KG1 (cell line): ENCODE measurements at regions not wholly inside any gene's neighbourhood (a gene's known extent, or its start where the extent isn't known, plus 50 kb on each side); places are given as distances from the start of the nearest gene placed in this dataset.

ENCODE experiments used
- DNase-seq: peaks from one replicate; lab custom pipeline; 2025; lab: John Stamatoyannopoulos, UW

- no peak for DNase-seq
These were observed 425.0 kb upstream of the ADAMTS9 start for GRCh38 chr3:65112751-65113300.

- no peak for DNase-seq
These were observed 422.9 kb upstream of the ADAMTS9 start for GRCh38 chr3:65110661-65111060.

DNA sequence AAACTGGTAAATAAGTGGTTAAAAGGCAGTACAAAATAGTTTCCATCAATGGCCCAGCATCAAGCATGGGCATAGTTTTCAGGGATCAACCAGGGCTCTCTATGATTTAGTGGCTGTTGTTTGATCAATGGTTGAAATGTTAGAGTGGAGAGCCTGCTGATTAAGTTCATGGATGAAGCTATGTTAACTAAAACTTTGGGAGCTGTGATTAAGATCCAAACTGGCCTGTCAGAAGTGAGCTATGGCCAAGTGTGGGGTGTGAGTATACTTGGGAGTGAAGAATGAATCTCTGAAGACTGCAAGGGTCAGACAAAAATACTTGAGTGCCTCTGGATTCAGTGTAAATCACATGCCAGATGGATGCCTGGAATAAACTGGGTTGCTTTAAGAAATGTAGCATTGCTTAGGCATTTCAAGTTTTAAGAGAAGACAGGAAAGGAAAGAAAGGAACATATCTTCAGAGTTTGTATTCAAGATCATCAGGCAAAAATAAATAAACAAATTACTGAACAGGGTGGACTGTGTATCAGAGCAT lies 422.2 kb upstream of the ADAMTS9 start:
- no peak for DNase-seq

GRCh38 chr3:65107174-65107573 lies 419.4 kb upstream of the ADAMTS9 start:
- no peak for DNase-seq

- no peak for DNase-seq
These were observed 413.6 kb upstream of the ADAMTS9 start for GRCh38 chr3:65101450-65101849.

DNA sequence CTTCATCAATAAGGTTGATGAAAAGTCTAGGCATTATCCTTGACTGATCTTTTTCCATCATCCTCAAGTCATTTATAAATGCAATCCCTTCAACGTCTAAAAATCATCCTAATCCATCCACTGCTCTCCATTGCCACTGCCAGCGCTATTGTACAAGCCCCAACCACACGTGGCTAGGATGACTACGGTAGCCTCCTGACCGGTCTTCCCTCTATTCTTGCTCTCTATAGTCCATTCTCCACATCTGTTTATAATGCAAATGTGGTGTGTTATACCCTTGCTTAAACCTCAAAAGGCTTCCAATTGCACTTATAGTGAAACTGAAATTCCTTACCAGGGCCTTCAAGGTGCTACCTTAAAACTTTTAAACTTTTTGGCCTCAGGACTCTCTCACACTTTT lies 410.6 kb upstream of the ADAMTS9 start:
- DNase-seq: no peak

DNA sequence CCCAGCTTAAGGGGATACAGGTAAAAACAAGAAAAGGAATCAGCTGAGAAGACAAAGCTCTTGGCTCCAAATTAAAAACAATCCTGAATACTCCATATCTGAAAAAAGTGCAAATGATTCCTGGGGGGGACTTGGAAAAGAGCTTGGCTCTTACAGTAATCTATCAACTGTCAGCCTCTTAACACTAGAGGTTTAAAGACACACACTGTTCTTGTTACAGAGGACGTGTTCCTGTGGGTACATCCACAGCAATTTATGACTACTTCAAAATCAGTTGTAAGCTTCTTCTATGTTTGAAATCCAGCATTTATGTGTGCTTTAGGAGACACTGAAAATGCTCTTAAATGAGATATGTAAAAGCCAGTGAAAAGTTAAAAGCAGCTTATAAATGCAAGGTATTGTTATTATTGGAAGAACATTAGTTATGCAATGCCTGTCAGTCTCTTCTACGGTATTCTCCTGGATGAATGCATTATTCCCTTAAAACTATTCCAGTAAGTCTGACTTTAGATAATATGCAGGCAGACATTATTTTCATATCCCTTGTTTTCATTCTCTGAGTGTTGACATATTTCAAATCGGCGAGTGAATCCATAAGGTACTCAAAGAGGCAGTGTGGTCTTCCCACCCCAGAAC lies 408.4 kb upstream of the ADAMTS9 start:
- DNase-seq: no peak

- DNase-seq: no peak
These were observed 406.9 kb upstream of the ADAMTS9 start for GRCh38 chr3:65094723-65095122.

DNA sequence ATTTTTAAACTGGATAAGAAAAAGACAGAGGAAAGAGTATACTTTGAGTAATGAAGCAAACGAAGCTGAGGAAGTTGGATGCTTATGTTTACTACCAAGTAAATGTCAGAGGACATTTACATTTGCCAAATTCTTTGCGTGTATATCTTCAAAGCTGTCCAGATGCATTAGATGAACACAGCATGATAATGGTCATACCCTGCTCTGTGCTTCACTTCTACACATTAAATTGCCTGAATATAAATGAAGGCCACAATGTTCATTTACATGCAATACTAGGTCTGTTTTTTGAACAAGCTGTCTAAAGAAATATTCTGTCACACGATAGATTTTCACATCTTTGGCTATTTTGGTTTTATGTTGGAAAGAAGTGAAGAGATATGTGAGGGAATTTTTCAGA lies 405.8 kb upstream of the ADAMTS9 start:
- DNase-seq: no peak

DNA sequence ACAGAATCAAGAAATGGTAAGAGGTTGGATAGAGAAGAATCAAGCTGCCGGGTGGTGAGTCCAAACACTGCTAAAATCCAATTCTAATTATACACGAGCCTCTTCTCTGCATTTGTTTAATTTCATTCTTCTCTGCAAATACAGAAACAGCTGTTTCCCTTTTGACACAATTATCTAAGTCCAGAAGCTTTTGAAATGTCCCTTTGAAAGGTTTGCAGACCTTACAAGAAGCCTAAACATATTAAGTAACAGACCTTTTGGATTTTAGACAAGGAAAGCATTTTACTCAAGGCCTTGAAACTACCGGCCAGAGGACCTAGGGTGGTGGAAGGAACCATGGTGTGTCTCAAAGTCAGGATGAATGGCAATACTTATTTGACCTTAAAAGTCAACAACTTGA lies 403.8 kb upstream of the ADAMTS9 start:
- DNase-seq: no peak

- no peak for DNase-seq
These were observed 395.4 kb upstream of the ADAMTS9 start for GRCh38 chr3:65083240-65083639.

- DNase-seq: no peak
These were observed 393.7 kb upstream of the ADAMTS9 start for GRCh38 chr3:65081536-65081935.

- DNase-seq: no peak
These were observed 392.6 kb upstream of the ADAMTS9 start for GRCh38 chr3:65080432-65080831.

- DNase-seq: no peak
These were observed 391.8 kb upstream of the ADAMTS9 start for GRCh38 chr3:65079560-65079959.

DNA sequence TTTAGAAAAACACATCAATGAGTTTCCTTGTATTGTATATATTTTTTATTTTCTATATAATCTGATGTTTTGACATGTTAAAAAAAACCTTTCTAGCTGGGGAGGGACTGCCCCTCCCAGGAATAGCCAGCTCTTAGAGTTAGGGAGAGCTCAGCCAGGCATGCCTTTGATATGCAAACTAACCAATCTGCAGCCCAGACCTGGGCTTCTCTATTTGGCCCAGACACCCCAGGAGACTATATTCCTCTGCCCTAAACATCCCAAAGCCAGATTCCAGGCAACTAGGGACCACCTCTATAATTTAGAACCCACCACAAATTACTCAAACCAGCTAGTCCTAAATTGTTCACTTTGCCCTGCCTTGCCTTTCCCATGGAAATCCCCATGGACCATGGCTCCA lies 390.9 kb upstream of the ADAMTS9 start:
- DNase-seq: no peak

GRCh38 chr3:65077124-65077523 lies 389.3 kb upstream of the ADAMTS9 start:
- DNase-seq: no peak

DNA sequence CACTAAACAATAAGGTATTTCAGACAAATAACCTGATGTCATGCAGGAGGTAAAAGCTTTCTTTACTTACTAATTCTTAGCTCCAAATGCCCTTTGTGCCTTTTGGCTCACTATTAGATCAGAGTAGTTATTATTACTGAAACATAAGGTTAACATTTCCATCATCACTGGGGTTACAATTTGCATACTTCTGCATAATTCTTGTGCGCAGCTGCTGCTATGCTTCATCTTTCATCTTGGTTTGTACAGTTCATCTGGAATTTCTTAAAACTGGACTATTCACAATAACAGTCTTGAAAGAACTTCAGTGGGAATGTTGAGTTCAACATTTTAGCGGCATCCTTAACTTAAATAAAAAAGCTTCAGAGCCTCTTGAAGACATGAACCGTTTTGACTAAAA lies 383.2 kb upstream of the ADAMTS9 start:
- DNase-seq: no peak

DNA sequence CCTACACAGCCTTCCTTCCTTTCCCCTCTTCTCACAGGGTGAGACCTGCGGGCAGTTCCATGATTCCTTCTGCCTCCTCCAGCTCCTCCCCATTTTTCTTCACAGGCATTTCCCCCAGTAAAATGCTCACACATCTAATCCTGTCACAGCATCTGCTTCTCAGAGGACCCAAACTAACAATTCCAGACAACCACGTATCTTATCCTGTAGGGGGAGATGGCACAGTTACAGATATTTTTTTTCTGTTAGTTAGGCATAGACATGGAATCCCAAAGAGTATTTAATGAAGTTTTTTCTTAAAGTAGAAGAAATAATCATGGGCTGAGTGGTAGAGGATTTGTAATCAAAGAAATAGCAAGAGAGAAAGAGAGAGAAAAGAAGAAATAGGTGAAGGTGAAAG lies 373.1 kb upstream of the ADAMTS9 start:
- DNase-seq: no peak

DNA sequence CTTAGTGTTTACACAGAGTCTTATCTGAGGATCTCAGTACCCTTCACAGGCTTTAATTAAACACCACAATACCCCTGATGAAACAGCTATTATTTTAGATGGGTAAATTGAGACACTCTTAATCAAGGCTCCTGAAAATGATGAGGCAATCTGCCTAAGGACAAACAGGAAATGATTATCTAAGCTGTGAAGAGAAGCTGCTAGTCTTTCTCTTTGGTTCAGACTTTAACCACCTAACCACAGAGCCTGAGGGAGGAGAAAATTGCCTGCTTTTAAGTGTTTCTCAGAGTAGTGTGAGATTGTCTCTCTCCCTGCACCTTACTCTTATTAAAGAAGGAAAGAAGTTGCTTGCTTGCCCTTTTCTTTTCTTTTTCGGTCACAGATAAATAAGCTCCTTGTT lies 364.3 kb upstream of the ADAMTS9 start:
- DNase-seq: no peak

- no peak for DNase-seq
These were observed 360.4 kb upstream of the ADAMTS9 start for GRCh38 chr3:65048151-65048550.

DNA sequence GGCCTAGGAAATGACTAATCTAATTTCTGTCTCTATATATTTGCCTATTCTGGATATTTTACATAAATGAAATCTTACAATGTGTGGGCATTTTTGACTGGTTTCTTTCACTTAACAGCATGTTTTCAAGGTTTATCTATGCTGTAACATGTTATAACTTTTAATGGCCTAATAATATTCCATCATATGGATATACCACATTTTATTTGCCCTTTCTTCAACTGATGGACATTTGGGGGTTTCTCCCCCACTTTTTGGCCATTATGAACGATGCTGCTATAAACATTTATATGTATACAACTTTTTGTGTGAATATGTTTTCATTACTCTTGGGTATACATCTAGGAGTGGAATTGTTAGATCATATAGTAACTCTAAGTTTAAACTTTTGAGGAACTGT lies 357.3 kb upstream of the ADAMTS9 start:
- no peak for DNase-seq

DNA sequence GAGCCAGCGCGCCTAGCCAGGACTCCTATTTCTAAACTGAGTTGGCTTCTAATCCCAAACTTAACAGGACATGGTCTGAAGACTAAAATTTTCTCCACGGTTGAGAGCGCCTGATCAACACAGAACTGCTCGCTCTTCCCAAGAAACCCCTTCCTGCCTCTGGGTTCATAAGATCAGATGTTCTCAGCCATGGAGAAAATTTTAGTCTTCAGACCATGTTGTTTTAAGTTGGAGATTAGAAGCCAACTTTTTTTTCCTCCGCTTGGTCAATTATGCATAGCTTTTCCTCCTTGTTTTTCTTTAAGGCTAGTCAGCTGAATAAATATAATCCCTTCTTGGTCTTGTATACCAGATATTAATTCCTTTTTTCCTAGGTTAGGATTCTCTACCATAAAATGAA lies 356.6 kb upstream of the ADAMTS9 start:
- DNase-seq: no peak

- DNase-seq: no peak
These were observed 354.9 kb upstream of the ADAMTS9 start for GRCh38 chr3:65042675-65043074.

GRCh38 chr3:65039754-65040210 lies 352.0 kb upstream of the ADAMTS9 start:
- no peak for DNase-seq
